HCT116 (cell line): ENCODE measurements at regions not wholly inside any gene's neighbourhood (a gene's known extent, or its start where the extent isn't known, plus 50 kb on each side); places are given as distances from the start of the nearest gene placed in this dataset.

Experiments used
- CEBPB ChIP-seq: IDR thresholded peaks from 2 replicates; pipeline ENCODE4 v1.6.1; 2012; ENCODE audit warnings: low read depth
- CTCF ChIP-seq, 3 experiments: fragments of 200-600 bp in 1 of 3; sonication (generic) in 1 of 3; IDR thresholded peaks in 2 of 3; conservative IDR thresholded peaks in 1 of 3; 2 replicates each; pipeline ENCODE4 v1.5.1; 2012 to 2017; ENCODE audit warnings: low read depth in 2 of 3, low read length in 2 of 3, antibody characterized with exemption in 1 of 3, borderline replicate concordance in 1 of 3, control low read depth in 1 of 3, mild to moderate bottlenecking in 1 of 3, mixed read lengths in 1 of 3, mixed run types in 1 of 3, moderate library complexity in 1 of 3; ENCODE audit not compliant: insufficient read depth in 1 of 3
- EZH2 ChIP-seq: fragments of 200-600 bp; sonication (generic); IDR thresholded peaks from 2 replicates; pipeline ENCODE4 v1.6.1; 2017; ENCODE audit warnings: antibody characterized with exemption, mixed run types
- EZH2phosphoT487 ChIP-seq: fragments of 200-600 bp; IDR thresholded peaks from 2 replicates; pipeline ENCODE4 v1.6.1; 2018; ENCODE audit warnings: antibody characterized with exemption, borderline replicate concordance
- JUND ChIP-seq: IDR thresholded peaks from 2 replicates; pipeline ENCODE4 v1.6.1; 2012
- POLR2A ChIP-seq: IDR thresholded peaks from 2 replicates; pipeline ENCODE4 v1.7.0; 2011; ENCODE audit warnings: borderline replicate concordance; ENCODE audit not compliant: insufficient read depth, insufficient read length; ENCODE audit errors: extremely low read depth
- REST ChIP-seq: IDR thresholded peaks from 2 replicates; pipeline ENCODE4 v1.6.1; 2012; ENCODE audit warnings: low read depth
- SIN3A ChIP-seq: IDR thresholded peaks from 2 replicates; pipeline ENCODE4 v1.6.1; 2012; ENCODE audit warnings: low read depth
- SP1 ChIP-seq: IDR thresholded peaks from 2 replicates; pipeline ENCODE4 v1.6.1; 2012; ENCODE audit warnings: low read depth
- SRF ChIP-seq: IDR thresholded peaks from 2 replicates; pipeline ENCODE4 v1.6.1; 2012; ENCODE audit warnings: low read depth
- YY1 ChIP-seq: IDR thresholded peaks from 2 replicates; pipeline ENCODE4 v1.6.1; 2011; ENCODE audit warnings: low read length, low read depth, moderate library complexity, mild to moderate bottlenecking; ENCODE audit not compliant: insufficient replicate concordance; ENCODE audit errors: extremely low read depth

GRCh38 chr18:78549971-78550370 lies 429.6 kb upstream of the SALL3 start:
- no peak for TF ChIP-seq CEBPB
- TF ChIP-seq SRF, result no peak
- TF ChIP-seq CTCF (IDR thresholded peaks at IDR 0.05 in 2 of 3, conservative IDR thresholded peaks at IDR 0.05 in 1 of 3; ENCODE audit: borderline replicate concordance in 1 of 3, insufficient read depth in 1 of 3, low read depth in 2 of 3, low read length in 2 of 3), result no peak
- TF ChIP-seq POLR2A, result no peak
- no peak for TF ChIP-seq YY1
- TF ChIP-seq EZH2phosphoT487, result no peak
- no peak for TF ChIP-seq EZH2
- TF ChIP-seq SIN3A, result no peak
- no peak for TF ChIP-seq JUND
- no peak for TF ChIP-seq REST
- no peak for TF ChIP-seq SP1
